MM.1S (cell line): ENCODE measurements at regions not wholly inside any gene's neighbourhood (a gene's known extent, or its start where the extent isn't known, plus 50 kb on each side); places are given as distances from the start of the nearest gene placed in this dataset.

Source experiments
- EZH2 ChIP-seq: fragments of 300-600 bp; sonication (generic); optimal IDR thresholded peaks from 2 replicates; pipeline ENCODE3; 2017; ENCODE audit warnings: low read depth, mild to moderate bottlenecking, antibody characterized with exemption, low read length, mixed read lengths
- EZH2phosphoT487 ChIP-seq: fragments of 300-600 bp; sonication (generic); IDR thresholded peaks from 2 replicates; pipeline ENCODE4 v1.6.1; 2018; ENCODE audit warnings: antibody characterized with exemption, low read length
- TF ChIP-seq, protein P1 (sequence below): fragments of 300-600 bp; sonication (generic); IDR thresholded peaks from 2 replicates; pipeline ENCODE4 v1.5.1; 2016; ENCODE audit warnings: antibody characterized with exemption, low read length, mixed read lengths

DNA sequence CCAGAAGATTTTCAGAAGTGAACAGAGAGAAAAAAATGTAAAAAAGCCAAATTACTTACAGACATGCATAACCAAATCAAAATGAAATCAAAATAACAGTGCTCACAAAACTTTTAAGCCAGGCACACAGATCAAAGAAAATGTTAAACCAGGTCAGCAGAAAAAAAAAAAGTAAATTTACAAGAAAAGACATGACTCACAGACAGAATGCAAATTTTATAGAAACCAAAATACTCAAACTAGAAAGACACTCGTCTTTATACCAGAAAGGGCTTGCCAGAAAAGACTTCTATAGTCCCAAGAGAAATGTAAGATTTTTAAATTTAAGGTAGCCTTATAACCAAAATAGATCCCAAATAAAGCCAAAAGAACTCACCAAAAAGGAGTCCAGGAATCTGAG is 86.5 kb upstream of the COG2 start:
- TF ChIP-seq EZH2: no peak
- TF ChIP-seq, protein P1, sequence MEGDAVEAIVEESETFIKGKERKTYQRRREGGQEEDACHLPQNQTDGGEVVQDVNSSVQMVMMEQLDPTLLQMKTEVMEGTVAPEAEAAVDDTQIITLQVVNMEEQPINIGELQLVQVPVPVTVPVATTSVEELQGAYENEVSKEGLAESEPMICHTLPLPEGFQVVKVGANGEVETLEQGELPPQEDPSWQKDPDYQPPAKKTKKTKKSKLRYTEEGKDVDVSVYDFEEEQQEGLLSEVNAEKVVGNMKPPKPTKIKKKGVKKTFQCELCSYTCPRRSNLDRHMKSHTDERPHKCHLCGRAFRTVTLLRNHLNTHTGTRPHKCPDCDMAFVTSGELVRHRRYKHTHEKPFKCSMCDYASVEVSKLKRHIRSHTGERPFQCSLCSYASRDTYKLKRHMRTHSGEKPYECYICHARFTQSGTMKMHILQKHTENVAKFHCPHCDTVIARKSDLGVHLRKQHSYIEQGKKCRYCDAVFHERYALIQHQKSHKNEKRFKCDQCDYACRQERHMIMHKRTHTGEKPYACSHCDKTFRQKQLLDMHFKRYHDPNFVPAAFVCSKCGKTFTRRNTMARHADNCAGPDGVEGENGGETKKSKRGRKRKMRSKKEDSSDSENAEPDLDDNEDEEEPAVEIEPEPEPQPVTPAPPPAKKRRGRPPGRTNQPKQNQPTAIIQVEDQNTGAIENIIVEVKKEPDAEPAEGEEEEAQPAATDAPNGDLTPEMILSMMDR: no peak
- no peak for TF ChIP-seq EZH2phosphoT487
